ELR (cell line): ENCODE measurements at regions not wholly inside any gene's neighbourhood (a gene's known extent, or its start where the extent isn't known, plus 50 kb on each side); places are given as distances from the start of the nearest gene placed in this dataset.
"Not testable (repeated sequence)": the region's sequence is repeated elsewhere in the genome, so short reads cannot be mapped to it uniquely, and the experiment has no call there.

Source experiments
- DNase-seq: peaks from one replicate; pipeline ENCODE4 v3.0.0-alpha.2; 2015; ENCODE audit warnings: low read depth

GRCh38 chr7:119711104-119711503 lies 561.9 kb upstream of the KCND2 start:
- no peak for DNase-seq

GRCh38 chr7:119712886-119713462 lies 560.0 kb upstream of the KCND2 start:
- no peak for DNase-seq

- DNase-seq = no peak
Measured at GRCh38 chr7:119713606-119714005, 559.4 kb upstream of the KCND2 start.

GRCh38 chr7:119720541-119720940 lies 552.4 kb upstream of the KCND2 start:
- DNase-seq = peak; percentile 54

GRCh38 chr7:119724041-119724792 lies 548.8 kb upstream of the KCND2 start:
- no peak for DNase-seq

- no peak for DNase-seq
Measured at GRCh38 chr7:119733127-119733879, 539.7 kb upstream of the KCND2 start.

GRCh38 chr7:119737390-119737789 lies 535.6 kb upstream of the KCND2 start:
- DNase-seq = no peak

GRCh38 chr7:119745280-119745679 lies 527.7 kb upstream of the KCND2 start:
- DNase-seq = not testable (repeated sequence)

- no peak for DNase-seq
Measured at GRCh38 chr7:119748251-119748860, 524.6 kb upstream of the KCND2 start.

GRCh38 chr7:119748991-119749390 lies 524.0 kb upstream of the KCND2 start:
- DNase-seq = no peak

GRCh38 chr7:119756687-119757086 lies 516.3 kb upstream of the KCND2 start:
- no peak for DNase-seq

GRCh38 chr7:119758254-119758653 lies 514.7 kb upstream of the KCND2 start:
- DNase-seq = no peak

GRCh38 chr7:119761776-119762175 lies 511.2 kb upstream of the KCND2 start:
- no peak for DNase-seq

GRCh38 chr7:119782286-119782685 lies 490.7 kb upstream of the KCND2 start:
- DNase-seq = no peak

GRCh38 chr7:119783799-119784198 lies 489.2 kb upstream of the KCND2 start:
- DNase-seq = no peak

- DNase-seq = no peak
Measured at GRCh38 chr7:119802147-119802546, 470.8 kb upstream of the KCND2 start.

- DNase-seq = no peak
Measured at GRCh38 chr7:119825091-119825655, 447.8 kb upstream of the KCND2 start.

GRCh38 chr7:119826547-119826946 lies 446.4 kb upstream of the KCND2 start:
- DNase-seq = no peak

GRCh38 chr7:119838444-119838843 lies 434.5 kb upstream of the KCND2 start:
- DNase-seq = no peak

- DNase-seq = no peak
Measured at GRCh38 chr7:119842337-119842736, 430.6 kb upstream of the KCND2 start.

- no peak for DNase-seq
Measured at GRCh38 chr7:119842786-119843185, 430.2 kb upstream of the KCND2 start.

- DNase-seq = no peak
Measured at GRCh38 chr7:119861385-119861784, 411.6 kb upstream of the KCND2 start.
